ENCODE measurements at regions not wholly inside any gene's neighbourhood (a gene's known extent, or its start where the extent isn't known, plus 50 kb on each side); places are given as distances from the start of the nearest gene placed in this dataset.

DNA sequence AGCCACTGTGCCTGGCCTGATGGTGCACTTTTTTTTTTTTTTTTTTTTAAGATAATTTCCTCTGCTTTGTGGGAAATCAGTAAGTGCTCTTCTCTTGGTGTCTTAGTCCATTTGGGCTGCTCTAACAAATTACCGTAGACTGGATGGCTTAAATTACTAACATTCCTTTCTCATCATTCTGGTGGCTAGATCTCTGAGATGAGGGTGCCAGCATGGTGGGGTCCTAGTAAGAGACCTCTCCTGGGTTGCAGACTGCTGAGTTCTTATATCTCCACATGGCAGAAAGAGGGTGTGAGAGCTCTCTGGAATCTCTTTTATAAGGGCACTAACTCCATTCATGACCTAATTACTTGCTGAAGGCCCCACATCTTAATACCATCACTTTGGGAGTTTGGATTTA, 133.9 kb upstream of the ANKRD55 start:
- no peak for DNase-seq

DNA sequence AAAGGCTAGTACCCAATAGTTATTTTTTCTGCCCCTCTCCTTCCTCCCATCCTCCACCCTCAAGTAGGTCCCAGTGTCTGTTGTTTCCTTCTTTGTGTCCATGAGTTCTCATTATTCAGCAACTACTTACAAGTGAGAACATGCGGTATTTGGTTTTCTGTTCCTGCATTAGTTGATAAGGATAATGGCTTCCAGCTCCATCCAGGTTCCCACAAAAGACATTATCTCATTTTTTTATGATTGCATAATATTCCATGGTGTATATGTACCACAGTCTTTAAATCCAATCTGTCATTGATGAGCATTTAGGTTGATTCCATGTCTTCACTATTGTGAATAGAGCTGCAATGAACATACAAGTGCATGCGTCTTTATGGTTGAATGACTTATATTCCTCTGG, 128.3 kb upstream of the ANKRD55 start:
- DNase-seq, result no peak

DNA sequence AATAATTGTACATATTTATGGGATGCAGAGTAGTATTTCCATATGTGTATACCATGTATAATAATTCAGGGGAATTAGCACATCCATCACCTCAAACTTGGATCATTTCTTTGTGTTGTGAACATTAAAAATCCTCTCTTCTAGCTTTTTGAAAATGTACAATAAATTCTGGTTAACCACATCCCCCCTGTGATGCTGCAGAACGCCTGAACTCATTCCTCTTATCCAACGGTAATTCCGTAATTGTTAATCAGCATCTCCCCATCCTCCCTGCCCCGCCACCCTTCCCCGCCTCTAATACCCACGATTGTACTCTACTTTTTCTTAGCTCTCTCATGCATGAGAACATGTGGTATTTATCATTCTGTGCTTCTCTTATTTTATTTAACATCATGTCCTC, 127.7 kb upstream of the ANKRD55 start:
- no peak for DNase-seq

DNA sequence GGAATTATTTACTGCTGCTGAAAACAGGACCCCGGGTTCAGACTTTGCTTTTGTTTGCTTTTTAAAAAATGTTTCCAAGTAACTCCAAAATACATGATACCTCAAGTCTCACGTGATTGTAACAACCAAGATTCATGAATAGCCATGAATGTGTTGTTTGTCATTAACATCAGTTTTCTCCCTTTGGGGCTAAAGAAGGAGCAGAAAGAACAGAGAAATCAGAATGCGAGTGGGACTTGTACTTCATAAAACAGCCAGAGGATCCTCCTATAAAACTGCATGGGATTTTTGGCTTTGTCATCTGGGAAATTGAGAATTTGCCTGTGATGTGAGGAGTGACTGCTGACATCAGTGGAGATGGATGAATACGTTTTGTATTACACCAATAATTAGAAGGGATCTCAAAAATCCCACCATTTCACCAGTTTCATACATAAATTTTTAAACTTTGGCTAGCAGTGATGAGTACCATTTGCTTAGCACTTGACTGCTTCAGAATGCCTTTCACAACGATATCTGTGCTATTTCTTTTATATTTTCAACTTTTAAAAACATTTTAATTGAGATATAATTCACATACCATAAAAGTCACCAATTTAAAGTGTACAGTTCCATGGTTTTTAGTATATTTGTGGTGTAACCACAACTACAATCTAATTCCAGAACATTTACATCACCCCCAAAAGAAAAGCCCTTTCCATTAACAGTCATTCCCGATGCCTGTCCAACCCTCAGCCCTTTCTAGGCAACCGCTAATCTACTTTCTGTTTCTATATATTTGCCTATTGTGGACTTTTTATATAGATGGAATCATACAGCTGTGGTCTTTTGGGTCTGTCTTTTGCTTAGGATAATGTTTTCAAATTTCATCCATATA, 126.9 kb upstream of the ANKRD55 start:
- no peak for DNase-seq

DNA sequence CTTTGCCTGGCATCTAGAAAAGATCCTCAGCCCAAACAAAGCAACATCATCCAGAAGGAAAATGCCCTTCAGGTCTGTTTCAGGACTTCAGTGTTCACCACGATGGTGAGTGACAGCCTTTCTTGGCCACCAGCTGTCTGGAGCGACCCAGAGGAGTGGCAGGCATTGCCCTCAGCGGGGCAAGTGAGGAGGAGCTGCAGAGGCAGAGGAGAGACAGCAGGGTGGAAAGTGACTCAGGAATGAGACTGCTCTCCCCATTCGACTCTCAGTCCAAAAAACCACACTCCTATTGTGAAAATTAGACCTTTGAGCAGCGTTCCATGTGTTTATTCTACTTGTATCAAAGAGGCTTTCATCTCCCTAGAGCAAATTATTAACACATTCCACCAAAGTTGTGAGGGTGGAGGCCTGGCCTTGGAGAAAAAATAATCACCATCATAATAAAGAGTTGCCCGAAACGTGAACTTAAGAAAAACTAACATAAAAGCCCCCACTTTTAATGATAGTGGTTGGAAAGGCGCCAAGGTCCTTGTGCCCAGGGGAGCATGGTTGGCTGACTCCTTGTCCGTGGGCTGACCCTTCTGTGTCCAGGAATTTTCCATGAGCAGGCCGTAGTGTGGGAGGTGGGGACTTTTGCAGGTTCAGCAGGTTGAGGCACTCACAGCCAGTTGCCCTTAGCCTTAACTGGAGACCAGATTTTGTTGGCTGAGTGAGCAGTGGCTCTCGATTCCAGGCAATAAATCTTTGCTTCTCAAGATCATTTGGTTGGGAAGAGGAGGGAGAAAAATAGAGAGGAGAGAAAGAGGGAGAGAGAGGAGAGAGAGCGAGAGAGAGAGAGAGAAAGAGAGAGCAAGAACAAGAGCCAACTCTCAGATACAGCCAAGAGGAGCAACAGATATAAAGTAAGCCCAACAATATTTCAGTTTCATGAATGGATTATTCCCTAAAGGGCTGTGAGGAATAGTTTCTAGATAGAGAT, 125.9 kb upstream of the ANKRD55 start:
- no peak for DNase-seq

DNA sequence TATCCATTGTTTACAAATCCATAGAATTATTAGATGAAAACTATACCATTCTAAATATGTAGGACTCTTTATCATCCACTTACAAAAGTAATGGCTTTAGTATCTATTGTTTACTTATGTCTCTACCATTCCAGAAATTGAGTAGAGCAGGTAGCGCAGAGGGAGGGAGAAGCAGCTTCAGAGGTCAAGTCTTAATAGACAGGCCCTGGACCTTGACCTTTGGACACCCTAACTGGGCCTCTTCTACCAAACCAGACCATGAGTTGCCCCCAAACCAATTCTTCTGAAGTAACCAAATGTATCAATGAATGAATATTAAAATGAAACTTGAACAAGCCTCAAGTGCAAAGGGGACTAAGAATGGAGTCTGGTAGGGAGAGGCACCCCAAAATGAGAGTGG, 124.9 kb upstream of the ANKRD55 start:
- DNase-seq, result no peak

DNA sequence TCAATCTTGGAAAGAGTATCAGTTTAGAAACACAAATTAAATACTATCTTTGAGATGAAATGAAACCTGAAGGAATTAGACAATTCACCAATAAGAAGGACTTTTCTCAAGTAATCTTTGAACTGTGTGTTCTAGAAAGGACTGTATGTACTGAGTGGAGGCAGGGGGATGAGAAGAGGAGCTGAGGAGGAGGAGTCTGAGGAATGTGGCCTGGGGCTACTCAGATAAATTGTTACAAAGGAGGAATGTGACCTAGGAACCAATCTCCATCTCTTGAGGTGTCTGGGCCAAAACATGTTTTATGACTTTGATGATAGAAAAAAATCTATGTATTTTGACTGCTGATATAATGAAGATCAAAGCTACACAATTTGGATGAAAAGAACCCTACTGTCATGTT, 124.3 kb upstream of the ANKRD55 start:
- DNase-seq, result no peak

DNA sequence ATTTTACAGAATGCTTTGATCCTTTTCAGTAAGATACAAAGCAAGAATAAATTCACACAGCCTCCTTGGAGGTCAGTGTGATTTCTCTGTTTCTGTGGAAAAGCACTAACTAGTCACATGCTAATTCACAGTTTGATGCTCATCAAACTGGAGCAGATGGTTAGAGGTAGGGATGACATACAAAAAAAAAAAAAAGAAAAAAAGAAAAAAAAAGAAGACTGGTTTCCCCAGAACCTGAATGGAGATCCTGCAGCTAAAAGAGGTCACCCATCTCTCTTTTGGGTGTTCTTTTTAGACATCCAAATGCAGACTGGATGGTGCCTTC, 123.7 kb upstream of the ANKRD55 start:
- no peak for DNase-seq

DNA sequence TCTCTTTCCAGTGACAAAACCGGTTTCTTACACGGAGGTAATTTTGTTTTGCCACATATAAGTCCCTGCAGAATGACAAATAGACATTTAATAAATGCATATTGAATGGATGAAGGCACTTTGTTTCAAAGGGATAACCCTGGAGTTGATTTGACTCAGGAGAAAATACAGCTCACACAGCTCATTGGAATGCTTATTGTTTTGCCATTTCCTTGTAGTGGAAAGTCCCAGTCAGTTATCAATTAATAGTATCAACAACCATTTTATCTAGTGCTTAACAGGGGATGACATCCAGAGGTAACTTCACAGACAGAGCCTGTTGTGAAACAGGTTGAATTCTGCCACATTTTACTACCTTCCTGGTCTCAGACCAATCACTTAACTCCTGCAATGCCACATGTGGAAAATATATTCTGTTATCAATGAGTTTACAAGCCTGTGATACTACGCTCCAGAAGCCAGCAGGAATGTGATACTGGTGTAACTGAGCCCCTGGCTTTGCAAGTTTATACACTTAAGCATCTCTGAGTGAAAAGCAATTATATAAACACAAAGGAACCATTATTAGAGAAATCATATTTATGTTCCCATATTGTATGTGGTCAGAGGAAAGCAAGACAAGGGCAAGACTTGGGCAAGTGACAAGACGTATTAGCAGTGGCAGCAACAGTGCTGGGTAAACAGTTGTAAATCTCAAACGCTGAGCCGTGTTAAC, 123.1 kb upstream of the ANKRD55 start:
- no peak for DNase-seq

DNA sequence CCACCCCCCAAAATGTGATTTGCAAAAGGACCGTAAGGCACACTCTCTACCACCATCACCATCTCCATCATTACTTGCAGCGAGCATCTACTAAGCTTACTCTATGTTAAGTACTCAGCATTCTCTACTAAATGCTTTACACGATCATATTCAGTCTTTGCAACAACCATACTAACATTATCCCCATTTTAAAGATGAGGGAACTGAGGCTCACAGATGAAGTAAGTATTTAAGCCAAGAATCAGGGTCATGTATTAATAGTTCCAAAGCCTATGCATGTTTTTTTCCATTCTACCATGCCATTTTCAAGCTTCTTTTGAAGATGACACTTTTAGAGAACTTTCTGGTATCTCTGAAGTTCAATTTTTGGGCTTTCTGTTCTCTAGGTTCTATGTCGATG, 121.7 kb upstream of the ANKRD55 start:
- no peak for DNase-seq

DNA sequence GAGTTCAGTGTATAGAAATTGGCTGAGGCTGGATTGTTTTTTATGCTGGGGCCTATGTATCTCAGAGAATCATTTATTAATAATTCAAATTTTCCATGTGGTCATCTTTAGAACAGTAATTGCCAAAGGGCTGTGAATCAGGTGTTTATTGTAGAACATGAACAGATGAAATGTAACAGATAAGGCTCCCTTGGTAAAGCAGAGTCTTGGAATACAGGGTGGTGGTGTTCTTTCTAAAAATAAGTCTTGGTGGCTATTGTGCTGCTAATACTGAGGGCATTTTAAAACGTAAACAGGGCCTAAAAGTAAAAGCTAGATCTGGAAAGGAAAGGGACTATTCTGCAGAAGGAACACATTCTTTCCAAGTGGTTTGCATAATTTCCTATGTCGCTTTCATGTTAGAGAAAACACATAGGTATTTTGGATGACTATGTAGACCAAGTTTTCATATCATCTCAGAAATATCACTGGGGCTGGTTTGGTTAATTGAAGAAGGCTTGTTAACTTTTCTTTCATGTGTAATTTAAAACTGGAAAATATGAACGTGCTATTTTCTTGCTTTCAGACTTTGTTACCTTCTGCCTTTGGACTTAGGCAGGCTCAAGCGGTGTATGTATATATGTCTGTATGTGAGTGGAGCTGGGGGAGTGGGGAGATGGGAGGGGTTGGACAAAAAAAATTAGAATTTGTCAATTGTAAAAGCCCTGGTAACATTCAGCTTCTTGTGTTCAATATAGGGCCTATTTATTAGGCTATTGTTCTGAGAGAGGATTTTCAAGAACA, 119.9 kb upstream of the ANKRD55 start:
- DNase-seq, result no peak

DNA sequence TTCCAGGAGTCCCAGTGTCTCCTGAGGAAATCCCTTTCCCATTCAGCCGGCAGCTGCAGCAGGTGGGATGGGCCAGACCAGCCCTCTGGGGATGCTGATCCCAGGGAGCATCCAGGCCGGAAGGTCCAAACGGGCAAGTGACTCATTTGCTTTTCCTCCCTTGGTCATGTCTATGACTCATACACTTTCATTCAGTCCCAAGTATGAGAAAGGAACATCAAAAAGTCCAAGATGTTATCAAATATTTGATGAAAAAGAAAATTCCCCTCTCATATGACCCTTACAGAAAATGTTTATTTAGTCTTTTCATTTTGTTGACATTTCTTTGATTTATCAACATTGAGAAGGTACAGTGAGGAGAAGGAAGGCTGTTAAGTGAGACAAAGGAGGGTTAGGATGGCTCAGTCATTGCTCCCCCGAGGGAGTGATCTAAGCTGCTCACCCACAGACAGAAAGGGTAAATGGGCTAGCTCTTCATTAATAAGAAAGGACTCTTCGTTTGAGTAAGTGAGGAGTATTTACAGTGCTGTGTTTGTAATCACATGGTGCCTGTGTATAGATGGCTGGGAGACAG, 117.6 kb upstream of the ANKRD55 start:
- no peak for DNase-seq

DNA sequence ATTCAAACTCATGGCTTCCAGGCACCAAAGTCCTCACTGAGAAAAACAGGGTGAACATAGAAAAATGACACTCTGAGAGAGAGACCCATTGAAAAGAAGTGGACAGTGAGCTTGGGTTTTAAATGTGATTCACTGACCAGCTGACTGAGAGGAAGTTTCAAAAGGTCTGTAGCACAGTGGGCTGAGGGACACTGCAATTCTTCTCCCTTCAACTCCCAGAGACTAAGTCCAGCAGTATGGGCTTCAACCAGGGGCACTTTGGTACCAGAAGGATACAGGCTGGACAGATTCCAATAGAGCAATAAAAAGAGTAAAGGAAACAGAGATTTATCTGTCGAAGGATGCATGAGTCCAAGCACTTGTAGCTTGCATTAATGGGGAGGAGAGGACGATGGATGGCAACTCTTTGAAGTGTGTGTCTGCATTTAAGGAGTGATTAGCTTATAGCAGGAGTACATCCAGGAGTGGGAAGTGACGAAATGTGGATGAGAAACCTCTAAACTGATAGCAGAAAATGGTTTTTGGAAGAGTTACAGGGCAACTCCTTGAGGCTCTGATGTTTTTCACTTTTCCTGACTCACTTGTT, 117.0 kb upstream of the ANKRD55 start:
- no peak for DNase-seq

DNA sequence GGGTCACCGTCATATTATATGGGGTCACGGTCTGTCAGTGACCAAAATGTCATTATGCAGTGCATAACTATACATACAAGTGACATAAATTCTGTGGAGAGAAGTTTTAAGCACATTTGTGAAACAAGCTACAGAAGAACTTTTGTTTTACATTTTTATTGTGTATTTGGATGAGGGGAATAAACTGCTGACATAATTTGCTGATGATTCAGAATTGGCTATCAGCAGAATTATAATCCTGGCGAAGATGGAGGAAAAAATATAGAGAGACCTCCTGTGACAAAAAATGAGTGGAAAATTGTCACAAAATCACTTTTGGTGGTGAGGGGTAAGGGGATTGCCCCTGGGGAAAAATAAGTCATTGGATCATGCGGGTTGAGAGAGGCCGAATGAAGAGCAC, 116.3 kb upstream of the ANKRD55 start:
- no peak for DNase-seq

DNA sequence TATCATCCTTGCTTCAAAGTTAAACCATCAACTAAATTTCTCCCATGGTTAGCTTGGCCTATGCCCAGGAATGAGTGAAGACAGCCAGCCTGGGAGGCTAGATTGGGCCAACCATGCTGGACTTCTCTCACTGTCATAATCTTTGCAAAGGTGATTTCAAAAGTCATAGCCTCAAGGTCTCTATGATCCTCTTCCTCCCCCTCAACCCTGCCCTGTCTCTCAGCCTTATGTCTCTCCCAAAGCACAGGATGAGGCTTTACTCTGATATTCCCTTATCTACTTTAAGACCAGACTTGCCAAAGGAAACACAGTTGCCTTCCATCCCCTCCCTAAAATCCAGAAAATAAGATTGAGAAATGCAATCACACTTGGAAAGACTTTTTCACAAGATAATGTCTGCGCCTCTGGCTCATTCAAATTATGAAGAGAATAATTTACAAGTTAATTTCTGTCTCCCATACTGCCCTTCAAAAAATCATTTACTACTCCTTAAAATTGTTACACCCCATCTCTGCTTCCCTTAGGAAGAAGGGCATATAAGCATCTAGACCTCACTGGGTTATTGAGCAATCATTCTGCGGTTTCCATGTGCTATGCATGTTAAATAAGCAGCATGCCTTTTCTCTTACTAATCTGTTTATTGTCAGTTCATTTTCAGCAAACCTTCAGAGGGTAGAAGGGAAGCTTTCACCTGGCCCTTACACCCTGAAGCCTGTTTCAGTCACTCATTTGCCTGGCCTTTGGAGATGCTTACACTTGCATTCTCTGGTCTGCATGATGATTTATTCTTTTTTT, 113.8 kb upstream of the ANKRD55 start:
- no peak for DNase-seq

DNA sequence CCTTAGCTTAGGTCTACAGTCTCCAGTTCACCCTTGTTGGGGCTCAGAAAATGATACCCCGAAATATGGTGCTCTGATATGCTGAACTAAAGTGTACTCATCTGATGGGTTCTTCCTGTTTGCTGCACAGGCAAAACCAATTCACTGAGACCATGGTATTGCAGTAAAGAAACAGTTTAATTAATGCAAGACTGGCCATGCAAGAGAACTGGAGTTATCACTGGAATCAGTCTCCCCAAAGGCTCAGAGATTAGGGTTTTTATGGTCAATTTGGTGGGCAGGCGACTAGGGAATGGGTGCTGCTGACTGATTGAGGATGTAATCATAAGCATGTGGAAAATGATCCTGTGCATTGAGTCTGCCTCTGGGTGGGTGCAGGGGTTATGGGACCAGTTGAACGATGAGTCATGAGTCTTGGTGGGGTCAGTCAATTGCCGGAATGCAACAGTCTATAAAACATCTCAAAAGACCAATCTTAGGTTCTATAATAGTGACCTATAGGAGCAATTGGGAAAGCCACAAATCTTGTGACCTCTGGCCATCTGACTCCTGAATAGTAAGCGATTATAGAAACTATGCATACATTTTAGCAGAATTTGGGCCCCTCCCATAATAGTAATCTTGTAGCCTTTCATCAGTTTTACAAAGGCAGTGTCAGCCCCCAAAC, 113.0 kb upstream of the ANKRD55 start:
- no peak for DNase-seq

DNA sequence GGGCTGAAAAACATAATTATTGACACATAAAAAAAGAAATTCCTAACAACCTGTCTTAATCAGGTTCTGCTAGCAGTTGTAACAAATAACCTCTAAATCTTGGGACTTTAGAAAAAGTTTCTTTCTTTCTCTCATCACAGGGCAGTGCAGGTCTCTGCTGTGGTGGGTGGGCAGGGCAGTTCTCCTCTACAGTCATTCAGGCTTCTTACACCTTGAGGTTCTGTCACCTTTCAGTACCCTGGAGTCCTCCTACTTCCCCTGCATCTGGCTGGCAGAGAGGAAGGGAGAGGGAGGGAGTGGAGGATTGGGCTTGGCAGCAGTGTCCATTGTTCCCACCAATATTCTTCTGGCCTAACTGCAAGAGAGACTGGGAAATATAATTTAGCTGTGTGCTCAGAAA, 112.2 kb upstream of the ANKRD55 start:
- no peak for DNase-seq

DNA sequence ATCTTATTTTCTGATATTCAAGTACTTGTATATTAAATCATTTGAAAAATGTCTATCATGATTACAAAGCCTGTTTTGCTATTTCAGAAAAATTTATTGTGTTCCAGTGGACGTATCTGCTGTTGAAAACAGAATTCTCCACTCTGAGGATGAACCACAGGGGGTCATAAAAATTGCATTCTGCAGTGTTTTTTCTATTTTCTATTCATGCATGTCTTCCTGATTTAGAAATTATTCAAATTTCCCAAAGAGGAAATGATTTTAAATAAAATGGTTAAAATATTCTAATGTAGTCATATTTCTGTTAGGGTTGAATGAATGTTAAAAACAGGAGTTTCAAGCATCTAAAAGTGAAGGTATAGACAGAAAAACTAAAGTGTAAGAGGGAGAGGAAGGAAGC, 111.5 kb upstream of the ANKRD55 start:
- DNase-seq, result no peak

DNA sequence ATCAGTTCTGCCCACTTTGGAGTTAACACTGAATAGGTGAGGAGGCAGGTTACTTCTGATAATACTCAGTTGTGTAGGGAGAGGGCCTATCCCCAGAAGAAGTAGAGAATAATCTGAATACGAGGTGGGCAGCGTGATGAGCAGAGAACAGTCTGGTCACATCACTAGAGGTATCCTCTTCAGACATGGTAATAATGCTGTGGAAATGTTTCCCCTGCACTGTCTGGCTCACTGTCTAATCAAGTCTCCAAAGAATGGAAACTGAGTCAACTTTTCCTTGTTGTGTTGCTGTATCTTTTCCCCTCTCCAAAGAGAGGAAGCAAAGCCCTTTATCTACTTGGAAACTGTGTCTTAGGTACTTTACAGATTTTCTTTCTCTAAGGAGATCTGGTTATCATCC, 110.9 kb upstream of the ANKRD55 start:
- no peak for DNase-seq

DNA sequence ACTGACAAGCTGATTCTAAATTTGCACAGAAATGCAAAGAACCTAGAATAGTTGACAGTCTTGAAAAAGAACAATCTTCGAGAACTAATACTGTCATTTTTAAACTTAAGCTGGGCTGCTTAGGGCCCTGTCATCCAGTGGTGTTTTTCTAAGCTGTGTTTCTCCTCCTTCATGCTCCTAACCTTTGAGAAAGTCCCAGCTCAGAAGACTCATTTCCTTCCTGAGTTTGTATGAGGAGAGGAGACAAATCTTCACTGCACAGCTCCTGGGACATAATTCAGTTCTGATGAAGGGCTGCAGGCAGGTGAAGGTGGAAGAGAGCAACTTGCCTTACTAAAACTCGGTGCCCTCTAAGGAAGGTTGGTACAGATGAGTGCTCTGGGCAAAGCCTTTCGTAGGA, 109.5 kb upstream of the ANKRD55 start:
- no peak for DNase-seq

Data from cerebellar nuclear complex (tissue), 1 donor.